Stimulated activated effector memory CD8-positive, alpha-beta T cell treated with anti-CD3 and anti-CD28 coated beads, Interleukin-12 subunit alpha, Interleukin-12 subunit beta, amount 100 ng/mL, for 72 hours (primary cell): ENCODE measurements at regions not wholly inside any gene's neighbourhood (a gene's known extent, or its start where the extent isn't known, plus 50 kb on each side); places are given as distances from the start of the nearest gene placed in this dataset.

Experiments used
- ATAC-seq: fragments of 150-1000 bp; cut with Tn5 transposase; 2 replicates; pipeline ENCODE4 v1.10.0; 2021
- DNase-seq, 2 donors: peaks; one replicate each; pipeline ENCODE4 v3.0.0; 2021 to 2022; ENCODE audit warnings: low spot score in 2 of 2
- H3K27ac Mint-ChIP-seq: one replicate; pipeline ENCODE4 v1.8.0; 2022; ENCODE audit warnings: mild to moderate bottlenecking, mixed read lengths
- H3K36me3 Mint-ChIP-seq: one replicate; pipeline ENCODE4 v1.8.0; 2022; ENCODE audit warnings: mild to moderate bottlenecking, mixed read lengths
- H3K4me1 Mint-ChIP-seq: one replicate; pipeline ENCODE4 v1.8.0; 2022; ENCODE audit warnings: mixed read lengths
- H3K4me3 Mint-ChIP-seq: one replicate; pipeline ENCODE4 v1.8.0; 2022; ENCODE audit warnings: mild to moderate bottlenecking, mixed read lengths
- H3K9me3 Mint-ChIP-seq: one replicate; pipeline ENCODE4 v1.8.0; 2022; ENCODE audit warnings: mixed read lengths

- DNase-seq (no peak), ATAC-seq (peak; percentile 40)
- no peaks in the 10 kb centered on the region for H3K4me1 Mint-ChIP-seq
- H3K27ac Mint-ChIP-seq, result no peak overlapping the region
- H3K4me3 Mint-ChIP-seq, result no peak overlapping the region
- H3K9me3 Mint-ChIP-seq, result no peaks in the 10 kb centered on the region
- no peaks in the 10 kb centered on the region for H3K36me3 Mint-ChIP-seq
Measured at GRCh38 chr13:111844222-111844671, 222.7 kb upstream of the SOX1 start.

DNA sequence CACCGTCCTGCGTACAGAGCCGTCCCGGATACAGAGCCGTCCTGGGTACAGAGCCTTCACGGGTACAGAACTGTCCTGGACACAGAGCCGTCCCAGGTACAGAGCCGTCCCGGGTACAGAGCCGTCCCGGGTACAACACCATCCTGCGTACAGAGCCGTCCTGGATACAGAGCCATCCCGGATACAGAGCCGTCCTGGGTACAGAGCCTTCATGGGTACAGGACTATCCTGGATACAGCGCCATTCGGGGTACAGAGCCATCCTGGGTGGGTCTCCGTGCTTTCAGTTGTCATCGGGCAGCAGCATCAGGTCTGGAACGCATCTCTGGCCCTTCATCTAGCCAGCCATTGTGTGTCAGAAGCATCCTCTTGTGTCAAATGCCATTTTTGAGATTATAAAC is 222.3 kb upstream of the SOX1 start:
- no peak for DNase-seq
- Mint-ChIP-seq H3K4me1 (no peaks in the 10 kb centered on the region), H3K9me3 (no peaks in the 10 kb centered on the region), H3K4me3 (no peak overlapping the region), H3K27ac (no peak overlapping the region), H3K36me3 (no peaks in the 10 kb centered on the region)
- ATAC-seq, result peak; percentile 40

GRCh38 chr13:111845621-111846351 is 221.2 kb upstream of the SOX1 start:
- no peak for ATAC-seq
- H3K9me3 Mint-ChIP-seq, result no peaks in the 10 kb centered on the region
- no peak overlapping the region for H3K4me3 Mint-ChIP-seq
- H3K36me3 Mint-ChIP-seq, result no peaks in the 10 kb centered on the region
- DNase-seq, result no peak
- H3K4me1 Mint-ChIP-seq, result no peaks in the 10 kb centered on the region
- no peak overlapping the region for H3K27ac Mint-ChIP-seq

- Mint-ChIP-seq H3K4me1 (no peaks in the 10 kb centered on the region), H3K4me3 (no peak overlapping the region), H3K9me3 (no peaks in the 10 kb centered on the region), H3K27ac (no peak overlapping the region), H3K36me3 (no peaks in the 10 kb centered on the region)
- DNase-seq (no peak), ATAC-seq (no peak)
Measured at GRCh38 chr13:111846391-111847159, 220.4 kb upstream of the SOX1 start.

DNA sequence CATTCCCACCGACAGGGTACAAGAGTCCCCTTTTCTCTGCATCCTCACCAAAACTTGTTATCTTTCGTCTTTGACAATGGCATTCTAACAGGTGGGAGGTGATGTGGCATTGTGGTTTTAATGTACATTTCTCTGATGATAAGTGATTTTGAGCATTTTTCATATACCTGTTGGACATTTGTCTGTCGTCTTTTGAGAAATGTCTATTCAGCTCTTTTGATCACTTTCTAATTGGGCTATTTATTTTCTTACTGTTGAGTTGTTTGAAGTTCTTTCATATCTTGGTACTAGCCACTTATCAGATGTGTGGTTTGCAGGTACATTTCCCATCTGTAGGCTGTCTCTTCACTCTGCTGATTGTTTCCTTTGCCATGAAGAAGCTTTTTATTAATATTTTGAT is 219.0 kb upstream of the SOX1 start:
- no peak overlapping the region for H3K27ac Mint-ChIP-seq
- no peaks in the 10 kb centered on the region for H3K36me3 Mint-ChIP-seq
- no peaks in the 10 kb centered on the region for H3K9me3 Mint-ChIP-seq
- DNase-seq (no peak), ATAC-seq (no peak)
- H3K4me3 Mint-ChIP-seq, result no peak overlapping the region
- H3K4me1 Mint-ChIP-seq, result no peaks in the 10 kb centered on the region

DNA sequence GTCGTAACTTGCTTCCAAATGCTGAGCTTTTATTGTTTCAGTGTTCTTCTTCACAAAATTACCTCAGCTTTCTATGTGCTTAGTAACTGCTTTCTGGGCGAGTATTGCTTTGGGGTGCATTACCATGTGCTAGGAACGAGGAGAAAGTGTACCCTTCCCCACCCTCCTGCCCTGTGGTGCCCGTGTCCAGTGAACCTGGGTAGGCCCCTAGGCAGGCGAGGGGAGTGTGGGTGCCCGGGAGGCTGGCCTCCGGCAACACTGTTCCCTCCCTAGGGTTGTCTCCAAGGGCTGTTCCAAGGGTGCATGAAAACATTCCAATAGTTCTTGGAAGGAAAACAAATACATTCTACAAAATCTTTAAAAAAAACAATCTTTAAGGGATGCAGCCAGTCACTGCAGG is 216.5 kb upstream of the SOX1 start:
- no peak for DNase-seq
- H3K4me1 Mint-ChIP-seq, result no peaks in the 10 kb centered on the region
- H3K27ac Mint-ChIP-seq, result no peak overlapping the region
- no peak for ATAC-seq
- H3K9me3 Mint-ChIP-seq, result no peaks in the 10 kb centered on the region
- no peak overlapping the region for H3K4me3 Mint-ChIP-seq
- H3K36me3 Mint-ChIP-seq, result no peaks in the 10 kb centered on the region

DNA sequence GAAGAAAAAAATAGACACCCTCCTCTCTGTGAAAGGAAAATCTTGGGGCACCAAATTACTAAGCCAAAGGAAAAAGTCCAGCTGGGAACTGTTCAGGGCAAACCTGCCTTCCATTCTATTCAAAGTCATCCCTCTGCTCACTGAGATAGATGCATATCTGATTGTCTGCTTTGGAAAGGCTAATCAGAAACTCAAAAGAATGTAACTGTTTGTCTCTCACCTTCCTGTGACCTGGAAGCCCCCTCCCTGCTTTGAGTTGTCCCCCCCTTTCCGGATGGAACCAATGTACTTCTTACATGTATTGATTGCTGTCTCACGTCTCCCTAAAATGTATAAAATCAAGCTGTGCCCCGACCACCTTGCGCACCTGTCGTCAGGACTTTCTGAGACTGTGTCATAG is 216.0 kb upstream of the SOX1 start:
- Mint-ChIP-seq H3K4me1 (no peaks in the 10 kb centered on the region), H3K27ac (no peak overlapping the region), H3K9me3 (peaks cover 2% of the 10 kb centered on the region), H3K4me3 (no peak overlapping the region), H3K36me3 (no peaks in the 10 kb centered on the region)
- ATAC-seq (no peak), DNase-seq (no peak)

- Mint-ChIP-seq H3K4me3 (no peak overlapping the region), H3K9me3 (peaks cover 2% of the 10 kb centered on the region), H3K4me1 (no peaks in the 10 kb centered on the region), H3K27ac (no peak overlapping the region), H3K36me3 (no peaks in the 10 kb centered on the region)
- ATAC-seq (no peak), DNase-seq (no peak)
Measured at GRCh38 chr13:111852725-111853518, 214.0 kb upstream of the SOX1 start.

DNA sequence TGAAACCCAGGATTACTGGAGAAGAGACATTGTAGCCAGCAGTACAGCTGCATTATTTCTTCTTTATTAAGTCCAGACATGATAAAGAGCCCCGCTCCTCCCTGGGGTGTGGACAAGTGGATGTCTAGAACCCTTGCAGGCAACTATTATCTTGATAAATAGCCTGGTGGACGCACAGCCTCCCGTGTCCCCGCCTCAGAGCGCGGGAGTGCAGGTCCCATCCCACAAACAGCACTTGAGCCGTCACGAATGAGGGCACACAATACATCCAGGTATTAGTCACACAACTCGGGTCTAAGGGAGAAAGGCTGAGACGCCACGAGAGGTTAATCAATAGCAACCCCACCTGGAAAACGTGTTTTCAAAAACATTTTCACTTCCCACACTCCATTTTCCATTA is 213.2 kb upstream of the SOX1 start:
- ATAC-seq, result no peak
- no peak overlapping the region for H3K4me3 Mint-ChIP-seq
- H3K27ac Mint-ChIP-seq, result no peak overlapping the region
- H3K36me3 Mint-ChIP-seq, result no peaks in the 10 kb centered on the region
- H3K9me3 Mint-ChIP-seq, result peaks cover 2% of the 10 kb centered on the region
- H3K4me1 Mint-ChIP-seq, result no peaks in the 10 kb centered on the region
- DNase-seq, result no peak

DNA sequence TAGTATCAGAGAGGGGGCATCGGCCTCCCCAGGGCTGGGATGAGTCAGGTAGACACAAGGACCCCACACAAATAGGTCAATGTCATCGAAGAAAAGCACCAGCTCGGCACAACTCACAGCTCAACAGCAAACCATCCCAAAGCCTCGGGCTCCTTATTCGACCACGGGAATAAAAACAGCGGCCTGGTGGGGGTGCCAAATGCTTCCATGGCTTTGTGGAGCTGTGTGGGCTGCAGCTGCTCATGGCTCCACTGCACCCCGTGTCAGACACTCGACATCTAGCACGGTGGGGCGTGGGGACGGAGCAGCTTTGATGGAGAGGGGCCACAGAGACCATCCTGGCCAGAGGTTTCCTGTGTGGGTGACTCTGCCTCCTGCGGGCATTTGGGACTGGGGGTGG is 212.5 kb upstream of the SOX1 start:
- Mint-ChIP-seq H3K36me3 (no peaks in the 10 kb centered on the region), H3K4me3 (no peak overlapping the region), H3K27ac (no peak overlapping the region), H3K9me3 (peaks cover 2% of the 10 kb centered on the region), H3K4me1 (no peaks in the 10 kb centered on the region)
- no peak for ATAC-seq
- no peak for DNase-seq

DNA sequence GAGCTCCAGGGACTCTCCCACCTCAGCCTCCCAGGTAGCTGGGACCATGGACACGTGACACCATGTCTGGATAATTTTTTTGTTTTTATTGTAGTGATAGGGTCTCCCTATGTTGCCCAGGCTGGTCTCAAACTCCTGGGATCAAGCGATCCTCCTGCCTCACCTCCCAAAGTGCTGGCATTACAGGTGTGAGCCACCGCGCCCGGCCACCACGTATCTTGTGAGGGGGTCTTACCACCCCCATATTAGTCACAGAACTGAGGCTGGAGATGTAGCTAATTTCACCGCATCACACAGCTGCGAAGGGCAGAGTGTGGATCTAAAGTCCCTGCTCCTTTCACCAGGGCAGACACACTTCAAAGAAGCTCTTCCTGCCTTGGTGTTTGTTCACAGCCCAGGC is 211.8 kb upstream of the SOX1 start:
- DNase-seq (no peak), ATAC-seq (no peak)
- no peak overlapping the region for H3K4me3 Mint-ChIP-seq
- H3K9me3 Mint-ChIP-seq, result peaks cover 2% of the 10 kb centered on the region
- no peaks in the 10 kb centered on the region for H3K36me3 Mint-ChIP-seq
- H3K27ac Mint-ChIP-seq, result no peak overlapping the region
- no peaks in the 10 kb centered on the region for H3K4me1 Mint-ChIP-seq

DNA sequence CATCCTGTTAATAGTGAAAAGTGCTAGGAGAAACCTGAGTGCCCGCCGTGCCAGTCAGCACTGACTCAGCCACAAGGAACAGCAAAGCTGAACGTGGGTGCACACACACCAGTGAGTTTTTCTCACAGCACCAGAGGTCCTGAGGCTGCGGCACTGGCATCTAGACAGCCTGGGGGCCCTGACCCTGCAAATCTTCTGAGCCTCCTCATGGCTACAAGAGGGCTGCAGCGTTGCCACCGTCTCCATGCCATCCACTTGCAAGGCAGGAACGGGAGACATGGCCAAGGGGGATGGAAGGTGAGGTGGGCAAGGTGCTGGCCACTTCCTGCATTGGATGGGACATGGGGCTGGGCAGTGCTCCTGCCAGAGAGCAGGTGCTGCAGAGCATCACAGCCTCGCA is 211.2 kb upstream of the SOX1 start:
- Mint-ChIP-seq H3K4me3 (no peak overlapping the region), H3K9me3 (peaks cover 5% of the 10 kb centered on the region), H3K36me3 (no peaks in the 10 kb centered on the region), H3K4me1 (no peaks in the 10 kb centered on the region), H3K27ac (no peak overlapping the region)
- no peak for ATAC-seq
- no peak for DNase-seq

GRCh38 chr13:111856571-111856970 is 210.4 kb upstream of the SOX1 start:
- Mint-ChIP-seq H3K36me3 (no peaks in the 10 kb centered on the region), H3K9me3 (peaks cover 5% of the 10 kb centered on the region), H3K4me3 (no peak overlapping the region), H3K27ac (no peak overlapping the region), H3K4me1 (no peaks in the 10 kb centered on the region)
- ATAC-seq, result no peak
- no peak for DNase-seq

- Mint-ChIP-seq H3K9me3 (peaks cover 5% of the 10 kb centered on the region), H3K27ac (no peak overlapping the region), H3K36me3 (no peaks in the 10 kb centered on the region), H3K4me1 (no peaks in the 10 kb centered on the region), H3K4me3 (no peak overlapping the region)
- no peak for DNase-seq
- ATAC-seq, result no peak
Measured at GRCh38 chr13:111857336-111857735, 209.6 kb upstream of the SOX1 start.

DNA sequence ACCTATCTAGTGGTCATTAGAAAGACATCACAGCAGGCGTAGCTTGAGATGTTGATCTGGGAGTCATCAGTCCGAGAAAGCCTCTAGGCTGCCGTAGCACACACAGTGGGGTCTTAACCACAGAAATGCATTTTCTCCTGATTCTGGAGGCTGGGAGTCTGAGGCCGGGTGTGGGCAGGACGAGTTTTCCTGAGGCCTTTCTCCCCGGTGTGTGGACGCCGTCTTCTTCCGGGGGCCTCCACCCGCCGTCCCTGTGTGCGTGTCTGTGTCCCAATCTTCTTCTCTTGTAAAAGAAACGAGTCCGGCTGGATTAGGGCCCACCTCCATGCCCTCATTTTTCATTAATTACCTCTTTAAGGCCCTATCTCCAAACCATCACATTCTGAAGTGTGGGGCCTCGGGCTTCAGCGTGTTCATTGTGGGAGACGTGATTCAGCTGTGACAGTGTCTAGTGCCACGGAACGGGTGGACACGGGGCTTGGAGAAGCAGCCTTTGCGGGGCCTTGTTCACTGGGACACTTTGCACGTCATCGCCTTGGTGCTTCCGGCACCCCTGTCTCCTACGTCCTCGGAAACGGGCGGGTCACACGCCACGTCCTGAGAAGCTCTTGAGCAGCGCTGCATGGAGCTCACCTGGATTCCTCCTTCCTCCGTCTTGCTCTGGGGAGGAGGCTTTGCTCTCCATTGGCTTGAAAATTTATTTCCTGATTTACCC is 208.9 kb upstream of the SOX1 start:
- no peak overlapping the region for H3K27ac Mint-ChIP-seq
- no peak overlapping the region for H3K4me3 Mint-ChIP-seq
- H3K9me3 Mint-ChIP-seq, result peaks cover 5% of the 10 kb centered on the region
- no peak for DNase-seq
- ATAC-seq, result no peak
- H3K4me1 Mint-ChIP-seq, result no peaks in the 10 kb centered on the region
- H3K36me3 Mint-ChIP-seq, result no peaks in the 10 kb centered on the region
